Neural cell (in vitro differentiated cells): ENCODE measurements at regions not wholly inside any gene's neighbourhood (a gene's known extent, or its start where the extent isn't known, plus 50 kb on each side); places are given as distances from the start of the nearest gene placed in this dataset.

Source experiments
- H2AFZ ChIP-seq: fragments of 200-600, 300-800 bp; sonication (generic), shearing (Covaris generic); 2 replicates; pipeline ENCODE4 v1.6.0; 2014; ENCODE audit warnings: low read depth, mild to moderate bottlenecking, antibody characterized with exemption, low read length, moderate library complexity
- H3F3A ChIP-seq: fragments of 200-600 bp; shearing (Covaris generic); 2 replicates; pipeline ENCODE4 v1.6.1; 2016; ENCODE audit warnings: mild to moderate bottlenecking, moderate library complexity, mixed read lengths, antibody characterized with exemption, low read length; ENCODE audit not compliant: insufficient read depth, poor library complexity, severe bottlenecking
- H3K27ac ChIP-seq: fragments of 200-600, 300-800 bp; sonication (generic), shearing (Covaris generic); 2 replicates; pipeline ENCODE4 v1.5.1; 2014; ENCODE audit warnings: mild to moderate bottlenecking, low read length, moderate library complexity
- H3K27me3 ChIP-seq: fragments of 300-800, 200-600 bp; sonication (generic), shearing (Covaris generic); 2 replicates; pipeline ENCODE4 v1.6.0; 2014; ENCODE audit warnings: mild to moderate bottlenecking, low read depth, low read length, moderate library complexity; ENCODE audit not compliant: insufficient read depth
- H3K36me3 ChIP-seq: fragments of 300-800, 200-600 bp; sonication (generic), shearing (Covaris generic); 2 replicates; pipeline ENCODE4 v1.5.1; 2014; ENCODE audit warnings: mild to moderate bottlenecking, antibody characterized with exemption, low read length, moderate library complexity; ENCODE audit not compliant: insufficient read depth
- H3K4me2 ChIP-seq: fragments of 300-800, 200-600 bp; sonication (generic), shearing (Covaris generic); 2 replicates; pipeline ENCODE4 v1.6.0; 2014; ENCODE audit warnings: mild to moderate bottlenecking, low read length
- H3K4me3 ChIP-seq: fragments of 300-800, 200-600 bp; sonication (generic), shearing (Covaris generic); 2 replicates; pipeline ENCODE4 v1.5.1; 2014; ENCODE audit warnings: mild to moderate bottlenecking, low read length, moderate library complexity
- H3K79me2 ChIP-seq: fragments of 200-600 bp; shearing (Covaris generic); replicated peaks from 2 replicates; pipeline ENCODE4 v1.6.0; 2014; ENCODE audit warnings: mild to moderate bottlenecking, low read length, moderate library complexity; ENCODE audit not compliant: insufficient read depth
- H3K9ac ChIP-seq: fragments of 300-800, 200-600 bp; sonication (generic), shearing (Covaris generic); 2 replicates; pipeline ENCODE4 v1.6.1; 2016; ENCODE audit warnings: mild to moderate bottlenecking, low read length, mixed read lengths
- H3K9me2 ChIP-seq: fragments of 200-600 bp; shearing (Covaris generic); 2 replicates; pipeline ENCODE4 v1.6.1; 2016; ENCODE audit warnings: mild to moderate bottlenecking, low read length, mixed read lengths; ENCODE audit not compliant: insufficient read depth
- H3K9me3 ChIP-seq: fragments of 200-600, 300-800 bp; sonication (generic), shearing (Covaris generic); 2 replicates; pipeline ENCODE4 v1.6.1; 2016; ENCODE audit warnings: mild to moderate bottlenecking, mixed run types, low read length, moderate library complexity, mixed read lengths
- H4K20me1 ChIP-seq: fragments of 200-600 bp; shearing (Covaris generic); 2 replicates; pipeline ENCODE4 v1.6.1; 2016; ENCODE audit warnings: mild to moderate bottlenecking, mixed run types; ENCODE audit not compliant: insufficient read depth
- EP300 ChIP-seq: fragments of 450-650 bp; conservative IDR thresholded peaks from 2 replicates; pipeline ENCODE4 v1.6.1; 2014; ENCODE audit warnings: antibody characterized with exemption, mild to moderate bottlenecking, moderate library complexity; ENCODE audit not compliant: poor library complexity, severe bottlenecking
- EZH2 ChIP-seq: fragments of 200-600, 300-800 bp; shearing (Covaris generic), sonication (generic); IDR thresholded peaks from 2 replicates; pipeline ENCODE4 v1.6.1; 2014; ENCODE audit warnings: antibody characterized with exemption, low read length, borderline replicate concordance, mild to moderate bottlenecking; ENCODE audit not compliant: insufficient read depth, poor library complexity, severe bottlenecking
- MXI1 ChIP-seq: fragments of 450-650 bp; conservative IDR thresholded peaks from 2 replicates; pipeline ENCODE4 v1.6.1; 2014; ENCODE audit warnings: antibody characterized with exemption, mild to moderate bottlenecking; ENCODE audit not compliant: poor library complexity, severe bottlenecking
- POLR2AphosphoS5 ChIP-seq: IDR thresholded peaks from 2 replicates; pipeline ENCODE4 v1.6.1; 2012
- RAD21 ChIP-seq: fragments of 450-650 bp; conservative IDR thresholded peaks from 2 replicates; pipeline ENCODE4 v1.6.1; 2014; ENCODE audit warnings: antibody characterized with exemption, mild to moderate bottlenecking, moderate library complexity
- SMC3 ChIP-seq: fragments of 450-650 bp; conservative IDR thresholded peaks from 2 replicates; pipeline ENCODE4 v1.6.1; 2014; ENCODE audit warnings: antibody characterized with exemption, mild to moderate bottlenecking, moderate library complexity; ENCODE audit not compliant: poor library complexity
- TAF1 ChIP-seq: IDR thresholded peaks from 2 replicates; pipeline ENCODE4 v1.6.1; 2012; ENCODE audit warnings: low read depth
- TF ChIP-seq, protein P1 (sequence below): IDR thresholded peaks from 2 replicates; pipeline ENCODE4 v1.6.1; 2012; ENCODE audit warnings: borderline replicate concordance
- TF ChIP-seq, protein P2 (sequence below): fragments of 450-650 bp; IDR thresholded peaks from 2 replicates; pipeline ENCODE4 v1.5.1; 2014; ENCODE audit warnings: antibody characterized with exemption, mild to moderate bottlenecking, moderate library complexity; ENCODE audit not compliant: poor library complexity, severe bottlenecking

DNA sequence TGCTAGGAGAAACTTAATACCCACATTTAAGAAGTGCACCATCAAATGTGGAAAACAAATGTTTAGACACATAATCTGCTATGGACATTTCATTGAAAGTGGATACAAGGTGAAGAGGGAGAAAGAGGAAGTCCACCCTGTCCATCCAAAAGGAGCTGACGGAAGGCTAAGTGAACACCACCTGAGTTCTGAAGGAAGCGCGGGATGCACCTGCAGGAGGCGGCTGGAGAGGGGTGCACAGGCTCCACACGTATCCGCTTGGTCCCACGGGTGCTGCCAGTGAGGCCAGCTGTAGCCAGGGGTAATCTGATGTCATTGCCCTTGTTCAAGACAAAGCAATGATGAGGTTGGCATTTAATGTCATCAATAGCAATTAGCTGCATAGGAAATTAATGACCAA is 75.9 kb upstream of the TMEM18 start:
- Histone ChIP-seq H3F3A (no peaks in the 10 kb centered on the region), H3K36me3 (no peaks in the 10 kb centered on the region), H3K79me2 (no peaks in the 10 kb centered on the region), H3K9me3 (no peaks in the 10 kb centered on the region), H2AFZ (no peak overlapping the region), H3K9me2 (no peaks in the 10 kb centered on the region), H3K27me3 (no peaks in the 10 kb centered on the region), H3K4me3 (no peak overlapping the region), H3K4me2 (no peak overlapping the region), H3K9ac (no peak overlapping the region), H3K27ac (no peak overlapping the region), H4K20me1 (no peaks in the 10 kb centered on the region)
- TF ChIP-seq POLR2AphosphoS5 (no peak), EP300 (no peak), RAD21 (no peak), SMC3 (no peak), TAF1 (no peak), MXI1 (no peak), EZH2 (no peak)
- TF ChIP-seq, protein P1, sequence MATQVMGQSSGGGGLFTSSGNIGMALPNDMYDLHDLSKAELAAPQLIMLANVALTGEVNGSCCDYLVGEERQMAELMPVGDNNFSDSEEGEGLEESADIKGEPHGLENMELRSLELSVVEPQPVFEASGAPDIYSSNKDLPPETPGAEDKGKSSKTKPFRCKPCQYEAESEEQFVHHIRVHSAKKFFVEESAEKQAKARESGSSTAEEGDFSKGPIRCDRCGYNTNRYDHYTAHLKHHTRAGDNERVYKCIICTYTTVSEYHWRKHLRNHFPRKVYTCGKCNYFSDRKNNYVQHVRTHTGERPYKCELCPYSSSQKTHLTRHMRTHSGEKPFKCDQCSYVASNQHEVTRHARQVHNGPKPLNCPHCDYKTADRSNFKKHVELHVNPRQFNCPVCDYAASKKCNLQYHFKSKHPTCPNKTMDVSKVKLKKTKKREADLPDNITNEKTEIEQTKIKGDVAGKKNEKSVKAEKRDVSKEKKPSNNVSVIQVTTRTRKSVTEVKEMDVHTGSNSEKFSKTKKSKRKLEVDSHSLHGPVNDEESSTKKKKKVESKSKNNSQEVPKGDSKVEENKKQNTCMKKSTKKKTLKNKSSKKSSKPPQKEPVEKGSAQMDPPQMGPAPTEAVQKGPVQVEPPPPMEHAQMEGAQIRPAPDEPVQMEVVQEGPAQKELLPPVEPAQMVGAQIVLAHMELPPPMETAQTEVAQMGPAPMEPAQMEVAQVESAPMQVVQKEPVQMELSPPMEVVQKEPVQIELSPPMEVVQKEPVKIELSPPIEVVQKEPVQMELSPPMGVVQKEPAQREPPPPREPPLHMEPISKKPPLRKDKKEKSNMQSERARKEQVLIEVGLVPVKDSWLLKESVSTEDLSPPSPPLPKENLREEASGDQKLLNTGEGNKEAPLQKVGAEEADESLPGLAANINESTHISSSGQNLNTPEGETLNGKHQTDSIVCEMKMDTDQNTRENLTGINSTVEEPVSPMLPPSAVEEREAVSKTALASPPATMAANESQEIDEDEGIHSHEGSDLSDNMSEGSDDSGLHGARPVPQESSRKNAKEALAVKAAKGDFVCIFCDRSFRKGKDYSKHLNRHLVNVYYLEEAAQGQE = no peak
- TF ChIP-seq, protein P2, sequence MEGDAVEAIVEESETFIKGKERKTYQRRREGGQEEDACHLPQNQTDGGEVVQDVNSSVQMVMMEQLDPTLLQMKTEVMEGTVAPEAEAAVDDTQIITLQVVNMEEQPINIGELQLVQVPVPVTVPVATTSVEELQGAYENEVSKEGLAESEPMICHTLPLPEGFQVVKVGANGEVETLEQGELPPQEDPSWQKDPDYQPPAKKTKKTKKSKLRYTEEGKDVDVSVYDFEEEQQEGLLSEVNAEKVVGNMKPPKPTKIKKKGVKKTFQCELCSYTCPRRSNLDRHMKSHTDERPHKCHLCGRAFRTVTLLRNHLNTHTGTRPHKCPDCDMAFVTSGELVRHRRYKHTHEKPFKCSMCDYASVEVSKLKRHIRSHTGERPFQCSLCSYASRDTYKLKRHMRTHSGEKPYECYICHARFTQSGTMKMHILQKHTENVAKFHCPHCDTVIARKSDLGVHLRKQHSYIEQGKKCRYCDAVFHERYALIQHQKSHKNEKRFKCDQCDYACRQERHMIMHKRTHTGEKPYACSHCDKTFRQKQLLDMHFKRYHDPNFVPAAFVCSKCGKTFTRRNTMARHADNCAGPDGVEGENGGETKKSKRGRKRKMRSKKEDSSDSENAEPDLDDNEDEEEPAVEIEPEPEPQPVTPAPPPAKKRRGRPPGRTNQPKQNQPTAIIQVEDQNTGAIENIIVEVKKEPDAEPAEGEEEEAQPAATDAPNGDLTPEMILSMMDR = no peak

DNA sequence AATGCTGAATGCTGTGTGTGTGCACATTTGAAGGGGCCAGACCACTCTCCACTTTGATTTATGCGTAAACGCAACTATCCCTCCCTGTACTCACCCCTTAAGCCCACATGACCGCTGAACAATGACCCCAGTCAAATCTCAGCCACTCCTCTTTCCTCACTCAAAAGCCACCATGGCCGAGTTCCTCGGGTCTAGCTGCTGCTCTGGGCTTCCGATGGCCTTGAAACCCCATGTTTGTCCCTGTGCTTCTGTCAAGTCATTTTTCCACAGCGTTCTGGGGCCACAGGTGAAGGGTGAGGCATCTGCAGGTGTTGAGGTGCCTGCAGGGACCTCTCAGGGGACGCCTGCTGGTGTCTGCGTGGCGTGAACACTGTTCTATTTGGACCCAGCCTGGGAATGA is 74.3 kb upstream of the TMEM18 start:
- Histone ChIP-seq H3K27me3 (no peaks in the 10 kb centered on the region), H3K36me3 (peaks cover 5% of the 10 kb centered on the region), H3K9me2 (no peaks in the 10 kb centered on the region), H3K4me3 (no peak overlapping the region), H3K9me3 (no peaks in the 10 kb centered on the region), H3K27ac (no peak overlapping the region), H4K20me1 (no peaks in the 10 kb centered on the region), H2AFZ (no peak overlapping the region), H3K9ac (no peak overlapping the region), H3F3A (no peaks in the 10 kb centered on the region), H3K79me2 (no peaks in the 10 kb centered on the region), H3K4me2 (no peak overlapping the region)
- no peak for TF ChIP-seq MXI1

DNA sequence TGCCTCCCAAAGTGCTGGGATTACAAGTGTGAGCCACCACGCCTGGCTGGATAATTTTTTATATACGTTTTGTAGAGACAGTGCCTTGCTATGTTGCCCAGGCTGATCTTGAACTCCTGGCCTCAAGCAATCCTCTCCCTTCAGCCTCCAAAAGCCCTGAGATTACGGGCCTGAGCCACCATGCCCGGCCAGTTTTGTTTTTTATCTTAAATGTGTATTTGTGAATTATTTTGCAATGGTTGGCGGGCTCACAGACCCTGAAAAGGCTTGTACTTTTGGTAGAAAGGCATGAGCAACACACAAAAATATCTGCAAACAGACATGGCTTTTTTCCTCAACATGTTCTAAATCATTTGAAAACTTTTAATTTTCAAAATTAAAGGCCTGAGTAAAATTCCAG is 73.4 kb upstream of the TMEM18 start:
- Histone ChIP-seq H3K27me3 (no peaks in the 10 kb centered on the region), H3K9me2 (no peaks in the 10 kb centered on the region), H3K36me3 (peaks cover 5% of the 10 kb centered on the region), H3K4me3 (no peak overlapping the region), H3K9ac (no peak overlapping the region), H3K9me3 (no peaks in the 10 kb centered on the region), H4K20me1 (no peaks in the 10 kb centered on the region), H3K4me2 (no peak overlapping the region), H3F3A (no peaks in the 10 kb centered on the region), H2AFZ (no peak overlapping the region), H3K79me2 (no peaks in the 10 kb centered on the region), H3K27ac (no peak overlapping the region)
- no peak for TF ChIP-seq TAF1
- no peak for TF ChIP-seq POLR2AphosphoS5
- TF ChIP-seq EP300 = no peak
- no peak for TF ChIP-seq MXI1
- TF ChIP-seq, protein P2 = no peak
- TF ChIP-seq, protein P1 = no peak
- no peak for TF ChIP-seq EZH2
- TF ChIP-seq RAD21 = no peak
- TF ChIP-seq SMC3 = no peak
